ENCODE measurements at regions not wholly inside any gene's neighbourhood (a gene's known extent, or its start where the extent isn't known, plus 50 kb on each side); places are given as distances from the start of the nearest gene placed in this dataset.

DNA sequence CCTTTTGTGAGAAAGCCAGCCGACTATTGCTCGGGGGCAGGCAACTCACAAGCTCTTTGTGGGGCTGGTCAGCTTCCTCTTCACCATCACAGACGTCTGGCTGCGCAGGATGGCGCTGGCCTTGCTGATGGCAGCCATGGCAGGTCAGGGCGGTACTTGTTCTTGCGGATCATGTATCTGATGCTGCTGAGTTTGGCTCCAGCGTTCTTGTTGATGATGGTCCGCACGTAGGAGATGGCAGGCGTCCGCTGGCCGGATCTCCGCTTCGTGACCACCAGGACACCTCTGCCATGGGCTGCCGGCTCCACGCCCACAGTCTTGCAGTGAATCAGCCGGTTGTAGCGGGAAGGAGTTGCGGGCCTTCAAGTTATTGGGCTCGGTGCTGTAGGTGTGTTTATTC, 67.9 kb upstream of the SLC7A14 start:
- TF ChIP-seq ZNF316 (IDR thresholded peaks at IDR 0.05): no peak
- no peak for TF ChIP-seq ZNF431 (CRISPR knock-in tag; IDR thresholded peaks at IDR 0.05)
- CTCF ChIA-PET (ENCODE audit: low intra/inter-chr PET ratio): no interaction called here
- H4K20me1 ChIP-seq (replicated peaks; ENCODE audit: control insufficient read depth, insufficient read depth, low read length): no peaks in the 10 kb centered on the region
- H3K9me3 ChIP-seq (replicated peaks; ENCODE audit: control insufficient read depth, insufficient read depth, low read depth, low read length): no peaks in the 10 kb centered on the region
- no TSS peak for BruUV-seq (replicated peaks)
- intact Hi-C loops (cut with micrococcal nuclease) (no loop called here), in situ Hi-C loops (cut with MboI) (no loop called here)
- H3K36me3 ChIP-seq (ENCODE audit: control insufficient read depth, insufficient read depth, low read length): no peaks in the 10 kb centered on the region
- no peak overlapping the region for H3K4me2 ChIP-seq (ENCODE audit: insufficient read depth, low read length)
- H3K4me1 ChIP-seq (replicated peaks in 1 of 2; ENCODE audit: control insufficient read depth in 2 of 2, insufficient read depth in 2 of 2, low read length in 2 of 2): peaks cover 3 to 5% of the 10 kb centered on the region in 2 experiments; a peak in 3 of 5 replicates
- H3K9ac ChIP-seq (ENCODE audit: insufficient read depth in 1 of 2, low read depth in 2 of 2, low read length in 2 of 2): peak overlapping the region in 1 of 2 experiments; percentile 24; a peak in 1 of 4 replicates
- 63% methylated on average over 20 of the region's 21 CpGs for WGBS (ENCODE audit: insufficient coverage, low coverage, missing lambda C conversion rate)
- ATAC-seq (no peak), DNase-seq (ENCODE audit: extremely low read depth in 1 of 4, low spot score in 3 of 4) (no peak), FAIRE-seq (no peak)
- POLR2A ChIA-PET: interaction anchor here (1.0 to 1.6 kb wide), 2 partner anchors 12 to 27 kb away, joined by 3 to 5 read pairs; no protein-coding TSS in a partner anchor
- no peaks in the 10 kb centered on the region for H3K79me2 ChIP-seq (ENCODE audit: control insufficient read depth, insufficient read depth, low read length)
- no peak overlapping the region for H3K4me3 ChIP-seq
- H3K9me1 ChIP-seq (ENCODE audit: control insufficient read depth, insufficient read depth, low read length): no peaks in the 10 kb centered on the region
- H2AFZ ChIP-seq (ENCODE audit: low read depth, low read length): no peak overlapping the region
- no peak overlapping the region for H3K27ac ChIP-seq (ENCODE audit: extremely low read depth, low read depth, low read length)
- no peaks in the 10 kb centered on the region for H3K27me3 ChIP-seq (ENCODE audit: control insufficient read depth in 2 of 2, insufficient read depth in 2 of 2, low read length in 2 of 2)

DNA sequence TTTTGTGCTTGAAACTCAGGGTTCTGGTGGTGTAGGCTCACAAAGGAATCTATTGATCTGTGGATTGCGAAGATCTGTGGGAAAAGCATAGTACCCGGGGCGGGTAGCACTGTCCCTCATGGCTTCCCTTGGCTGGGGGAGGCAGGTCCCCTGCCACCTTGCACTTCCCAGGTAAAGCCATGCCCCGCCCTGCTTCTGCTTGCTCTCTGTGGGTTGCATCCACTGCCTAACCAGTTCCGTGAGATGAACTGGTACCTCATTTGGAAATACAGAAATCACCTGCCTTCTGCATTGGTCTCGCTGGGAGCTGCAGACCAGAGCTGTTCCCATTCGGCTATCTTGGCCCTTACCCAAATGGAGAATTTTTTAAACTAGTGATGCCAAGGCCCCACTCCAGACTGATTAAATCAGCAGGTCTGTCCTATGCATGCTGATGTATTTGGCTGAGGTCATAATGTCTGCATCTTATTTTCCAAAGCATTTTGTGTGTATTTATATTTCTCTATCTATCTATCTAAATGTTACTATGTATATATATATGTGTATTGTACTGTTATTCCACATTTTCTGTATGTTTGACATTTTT, 65.5 kb upstream of the SLC7A14 start:
- H3K4me2 ChIP-seq (ENCODE audit: insufficient read depth, low read length): no peak overlapping the region
- no peak overlapping the region for H3K27ac ChIP-seq (ENCODE audit: extremely low read depth, low read depth, low read length)
- H3K79me2 ChIP-seq (ENCODE audit: control insufficient read depth, insufficient read depth, low read length): no peaks in the 10 kb centered on the region
- H2AFZ ChIP-seq (ENCODE audit: low read depth, low read length): no peak overlapping the region
- no peaks in the 10 kb centered on the region for H4K20me1 ChIP-seq (replicated peaks; ENCODE audit: control insufficient read depth, insufficient read depth, low read length)
- no peaks in the 10 kb centered on the region for H3K9me1 ChIP-seq (ENCODE audit: control insufficient read depth, insufficient read depth, low read length)
- no TSS peak for BruUV-seq (replicated peaks)
- peaks cover 1 to 3% of the 10 kb centered on the region in 2 experiments; a peak in 2 of 5 replicates for H3K4me1 ChIP-seq (replicated peaks in 1 of 2; ENCODE audit: control insufficient read depth in 2 of 2, insufficient read depth in 2 of 2, low read length in 2 of 2)
- intact Hi-C loops (cut with micrococcal nuclease) (no loop called here), in situ Hi-C loops (cut with MboI) (no loop called here)
- no peak overlapping the region for H3K4me3 ChIP-seq
- TF ChIP-seq CREM (IDR thresholded peaks at IDR 0.05; ENCODE audit: low read depth) (no peak), ATF1 (CRISPR knock-in tag; IDR thresholded peaks at IDR 0.05) (no peak), ATF1 (tag; IDR thresholded peaks at IDR 0.05) (no peak), ESRRB (CRISPR knock-in tag; IDR thresholded peaks at IDR 0.05; ENCODE audit: borderline replicate concordance) (no peak), MYNN (IDR thresholded peaks at IDR 0.05) (no peak), MYNN (CRISPR knock-in tag; IDR thresholded peaks at IDR 0.05) (no peak), SMAD1 (IDR thresholded peaks at IDR 0.05; ENCODE audit: low read depth, low read length, partially characterized antibody) (no peak), MEF2D (tag; conservative IDR thresholded peaks at IDR 0.05; ENCODE audit: low read depth) (no peak), CC2D1A (IDR thresholded peaks at IDR 0.05) (no peak)
- H3K9me3 ChIP-seq (replicated peaks; ENCODE audit: control insufficient read depth, insufficient read depth, low read depth, low read length): no peaks in the 10 kb centered on the region
- no peaks in the 10 kb centered on the region for H3K36me3 ChIP-seq (ENCODE audit: control insufficient read depth, insufficient read depth, low read length)
- POLR2A ChIA-PET: no interaction called here
- DNase-seq (ENCODE audit: extremely low read depth in 1 of 4, low spot score in 3 of 4): no peak
- 48% methylated on average over 7 of the region's 7 CpGs for WGBS (ENCODE audit: insufficient coverage, low coverage, missing lambda C conversion rate)
- no peak overlapping the region for H3K9ac ChIP-seq (ENCODE audit: insufficient read depth in 1 of 2, low read depth in 2 of 2, low read length in 2 of 2)
- H3K27me3 ChIP-seq (ENCODE audit: control insufficient read depth in 2 of 2, insufficient read depth in 2 of 2, low read length in 2 of 2): no peaks in the 10 kb centered on the region
- FAIRE-seq: no peak
- CTCF ChIA-PET (ENCODE audit: low intra/inter-chr PET ratio): no interaction called here
- no peak for ATAC-seq

Data from K562 (cell line).